Peyer's patch (tissue), 4 donors: ENCODE measurements at regions not wholly inside any gene's neighbourhood (a gene's known extent, or its start where the extent isn't known, plus 50 kb on each side); places are given as distances from the start of the nearest gene placed in this dataset.

Source experiments
- DNase-seq, 3 donors: peaks; one replicate each; pipeline ENCODE4 v3.0.0-alpha.2; 2017 to 2019
- H3K27ac ChIP-seq, 4 donors: fragments of 200-600 bp; sonication (generic); one replicate each; pipeline ENCODE4 v1.5.1; 2016 to 2019
- H3K27me3 ChIP-seq, 2 donors: fragments of 200-600 bp; sonication (generic); one replicate each; pipeline ENCODE4 v1.5.1; 2019
- H3K36me3 ChIP-seq, 3 donors: fragments of 200-600 bp; sonication (generic); one replicate each; pipeline ENCODE4 v1.5.1; 2016 to 2019
- H3K4me1 ChIP-seq, 4 donors: fragments of 200-600 bp; sonication (generic); one replicate each; pipeline ENCODE4 v1.5.1; 2016 to 2019
- H3K4me3 ChIP-seq, 4 donors: fragments of 200-600 bp; sonication (generic); 1 replicate in 3 of 4; 2 replicates in 1 of 4; pipeline ENCODE4 v1.5.1; 2016 to 2019; ENCODE audit warnings: mild to moderate bottlenecking in 1 of 4
- H3K9me3 ChIP-seq, 4 donors: fragments of 200-600 bp; sonication (generic); one replicate each; pipeline ENCODE4 v1.5.1; 2016 to 2019; ENCODE audit warnings: mild to moderate bottlenecking in 1 of 4
- CTCF ChIP-seq, 6 experiments: fragments of 450-650 bp in 4 of 6; fragments of 200-600 bp in 2 of 6; sonication (generic) in 1 of 6; IDR thresholded peaks; one replicate each; pipeline ENCODE4 v1.5.1; 2017 to 2019; ENCODE audit warnings: antibody characterized with exemption in 6 of 6, mild to moderate bottlenecking in 3 of 6, moderate library complexity in 1 of 6
- POLR2A ChIP-seq, 2 donors: fragments of 450-650 bp; IDR thresholded peaks; one replicate each; pipeline ENCODE4 v1.5.1; 2017; ENCODE audit warnings: antibody characterized with exemption in 2 of 2, mild to moderate bottlenecking in 2 of 2, moderate library complexity in 2 of 2

GRCh38 chr7:33719059-33719581, 186.2 kb upstream of the BMPER start:
- DNase-seq = no peak
- no peak overlapping the region for H3K27ac ChIP-seq

GRCh38 chr7:33720139-33720538, 185.2 kb upstream of the BMPER start:
- no peak for DNase-seq
- no peaks in the 10 kb centered on the region for H3K4me1 ChIP-seq
- TF ChIP-seq POLR2A (IDR thresholded peaks at IDR 0.05) (no peak), CTCF (IDR thresholded peaks at IDR 0.05) (no peak)

More at GRCh38 chr7:33719059-33719581, 186.2 kb upstream of the BMPER start:
- TF ChIP-seq CTCF (IDR thresholded peaks at IDR 0.05) (no peak), POLR2A (IDR thresholded peaks at IDR 0.05) (no peak)
- Histone ChIP-seq H3K4me1 (no peaks in the 10 kb centered on the region), H3K9me3 (no peaks in the 10 kb centered on the region), H3K36me3 (no peaks in the 10 kb centered on the region), H3K4me3 (no peak overlapping the region), H3K27me3 (no peaks in the 10 kb centered on the region)

GRCh38 chr7:33720870-33721269, 184.5 kb upstream of the BMPER start:
- no peaks in the 10 kb centered on the region for H3K27me3 ChIP-seq
- H3K4me3 ChIP-seq = no peak overlapping the region
- no peaks in the 10 kb centered on the region for H3K9me3 ChIP-seq
- no peak for TF ChIP-seq POLR2A (IDR thresholded peaks at IDR 0.05)
- no peak for TF ChIP-seq CTCF (IDR thresholded peaks at IDR 0.05)
- DNase-seq = no peak
- no peaks in the 10 kb centered on the region for H3K36me3 ChIP-seq
- no peaks in the 10 kb centered on the region for H3K4me1 ChIP-seq
- no peak overlapping the region for H3K27ac ChIP-seq

More at GRCh38 chr7:33720139-33720538, 185.2 kb upstream of the BMPER start:
- Histone ChIP-seq H3K27ac (no peak overlapping the region), H3K9me3 (no peaks in the 10 kb centered on the region), H3K4me3 (no peak overlapping the region), H3K36me3 (no peaks in the 10 kb centered on the region), H3K27me3 (no peaks in the 10 kb centered on the region)

- no peaks in the 10 kb centered on the region for H3K9me3 ChIP-seq
- no peak overlapping the region for H3K27ac ChIP-seq
- no peaks in the 10 kb centered on the region for H3K27me3 ChIP-seq
- no peak for DNase-seq
- H3K4me1 ChIP-seq = no peaks in the 10 kb centered on the region
- H3K4me3 ChIP-seq = no peak overlapping the region
- H3K36me3 ChIP-seq = no peaks in the 10 kb centered on the region
- no peak for TF ChIP-seq CTCF (IDR thresholded peaks at IDR 0.05)
Measured at GRCh38 chr7:33721895-33722294, 183.4 kb upstream of the BMPER start.

- H3K9me3 ChIP-seq = no peaks in the 10 kb centered on the region
- H3K27ac ChIP-seq = no peak overlapping the region
- H3K27me3 ChIP-seq = no peaks in the 10 kb centered on the region
- no peak for TF ChIP-seq CTCF (IDR thresholded peaks at IDR 0.05)
- TF ChIP-seq POLR2A (IDR thresholded peaks at IDR 0.05) = no peak
- H3K4me3 ChIP-seq = no peak overlapping the region
- H3K36me3 ChIP-seq = no peaks in the 10 kb centered on the region
- DNase-seq = no peak
- H3K4me1 ChIP-seq = no peaks in the 10 kb centered on the region
Measured at GRCh38 chr7:33722383-33723101, 182.8 kb upstream of the BMPER start.
